ENCODE measurements at regions not wholly inside any gene's neighbourhood (a gene's known extent, or its start where the extent isn't known, plus 50 kb on each side); places are given as distances from the start of the nearest gene placed in this dataset.

GRCh38 chr4:179007755-179008154, 1565.5 kb upstream of the AGA start:
- TF ChIP-seq HMG20B (CRISPR knock-in tag; conservative IDR thresholded peaks at IDR 0.05): no peak
- no peak for TF ChIP-seq ZBTB33 (CRISPR knock-in tag; IDR thresholded peaks at IDR 0.05)
- TF ChIP-seq CTCF (CRISPR knock-in tag; IDR thresholded peaks at IDR 0.05): no peak
- TF ChIP-seq ZNF335 (CRISPR knock-in tag; IDR thresholded peaks at IDR 0.05): no peak
- no peak for TF ChIP-seq ZNF513 (CRISPR knock-in tag; conservative IDR thresholded peaks at IDR 0.05)
- no peak for TF ChIP-seq NFE2L1 (CRISPR knock-in tag; IDR thresholded peaks at IDR 0.05; ENCODE audit: borderline replicate concordance)
- no peak for TF ChIP-seq MYC (CRISPR knock-in tag; IDR thresholded peaks at IDR 0.05; ENCODE audit: borderline replicate concordance)
- TF ChIP-seq PRDM4 (CRISPR knock-in tag; IDR thresholded peaks at IDR 0.05; ENCODE audit: borderline replicate concordance): no peak
- no peak for TF ChIP-seq ZFAT (CRISPR knock-in tag; conservative IDR thresholded peaks at IDR 0.05)
- TF ChIP-seq CEBPZ (IDR thresholded peaks at IDR 0.05; ENCODE audit: low read length): no peak
- no peak for TF ChIP-seq CBX2 (IDR thresholded peaks at IDR 0.05; ENCODE audit: low read depth, low read length)
- TF ChIP-seq CBX2 (CRISPR knock-in tag; IDR thresholded peaks at IDR 0.05; ENCODE audit: low read depth): no peak

Measured in HepG2 (cell line).